ENCODE measurements at regions not wholly inside any gene's neighbourhood (a gene's known extent, or its start where the extent isn't known, plus 50 kb on each side); places are given as distances from the start of the nearest gene placed in this dataset.

DNA sequence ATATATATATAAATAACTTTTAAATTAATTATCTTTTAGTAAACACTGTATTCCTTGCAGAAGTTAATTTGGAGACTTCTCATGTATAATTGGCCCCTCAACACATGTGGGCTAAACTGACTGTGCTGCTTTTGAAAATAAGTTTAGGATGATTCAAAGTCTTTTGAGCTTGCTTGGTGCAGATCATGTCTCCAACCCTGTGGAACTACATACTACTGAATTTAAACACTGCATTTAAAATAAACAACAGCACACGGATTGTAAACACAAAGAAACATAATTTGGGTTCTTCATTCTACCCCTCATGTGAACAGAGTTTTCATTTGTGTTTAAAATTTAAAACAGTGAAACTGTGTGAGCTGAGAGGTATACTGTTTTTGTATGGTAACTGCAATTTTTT is 167.7 kb downstream of the DDX1 start:
- no peak for TF ChIP-seq POLR2A (IDR thresholded peaks at IDR 0.05)
- TF ChIP-seq, protein P1, sequence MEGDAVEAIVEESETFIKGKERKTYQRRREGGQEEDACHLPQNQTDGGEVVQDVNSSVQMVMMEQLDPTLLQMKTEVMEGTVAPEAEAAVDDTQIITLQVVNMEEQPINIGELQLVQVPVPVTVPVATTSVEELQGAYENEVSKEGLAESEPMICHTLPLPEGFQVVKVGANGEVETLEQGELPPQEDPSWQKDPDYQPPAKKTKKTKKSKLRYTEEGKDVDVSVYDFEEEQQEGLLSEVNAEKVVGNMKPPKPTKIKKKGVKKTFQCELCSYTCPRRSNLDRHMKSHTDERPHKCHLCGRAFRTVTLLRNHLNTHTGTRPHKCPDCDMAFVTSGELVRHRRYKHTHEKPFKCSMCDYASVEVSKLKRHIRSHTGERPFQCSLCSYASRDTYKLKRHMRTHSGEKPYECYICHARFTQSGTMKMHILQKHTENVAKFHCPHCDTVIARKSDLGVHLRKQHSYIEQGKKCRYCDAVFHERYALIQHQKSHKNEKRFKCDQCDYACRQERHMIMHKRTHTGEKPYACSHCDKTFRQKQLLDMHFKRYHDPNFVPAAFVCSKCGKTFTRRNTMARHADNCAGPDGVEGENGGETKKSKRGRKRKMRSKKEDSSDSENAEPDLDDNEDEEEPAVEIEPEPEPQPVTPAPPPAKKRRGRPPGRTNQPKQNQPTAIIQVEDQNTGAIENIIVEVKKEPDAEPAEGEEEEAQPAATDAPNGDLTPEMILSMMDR (IDR thresholded peaks at IDR 0.05), result no peak

Data from thyroid gland (tissue), 4 donors.